Hepatocyte (in vitro differentiated cells): ENCODE measurements at regions not wholly inside any gene's neighbourhood (a gene's known extent, or its start where the extent isn't known, plus 50 kb on each side); places are given as distances from the start of the nearest gene placed in this dataset.

Experiments
- DNase-seq: peaks from one replicate; pipeline ENCODE4 v3.0.0-alpha.2; 2016; ENCODE audit warnings: low spot score
- H2AFZ ChIP-seq: fragments of 200-600 bp; sonication (generic); 2 replicates; pipeline ENCODE4 v1.6.0; 2016; ENCODE audit warnings: antibody characterized with exemption, mild to moderate bottlenecking
- H3K27ac ChIP-seq: fragments of 200-600 bp; sonication (generic); 2 replicates; pipeline ENCODE4 v1.5.1; 2016; ENCODE audit warnings: mild to moderate bottlenecking
- H3K27me3 ChIP-seq: fragments of 200-600 bp; sonication (generic); 2 replicates; pipeline ENCODE4 v1.6.1; 2016
- H3K36me3 ChIP-seq: fragments of 200-600 bp; sonication (generic); replicated peaks from 2 replicates; pipeline ENCODE4 v1.5.1; 2016; ENCODE audit warnings: low read depth; ENCODE audit not compliant: insufficient read depth
- H3K4me1 ChIP-seq: fragments of 200-600 bp; sonication (generic); 2 replicates; pipeline ENCODE4 v1.5.1; 2016; ENCODE audit warnings: mild to moderate bottlenecking, moderate library complexity; ENCODE audit not compliant: insufficient read depth
- H3K4me2 ChIP-seq: fragments of 200-600 bp; sonication (generic); 2 replicates; pipeline ENCODE4 v1.6.0; 2016
- H3K4me3 ChIP-seq: fragments of 200-600 bp; sonication (generic); 2 replicates; pipeline ENCODE4 v1.5.1; 2016; ENCODE audit warnings: mild to moderate bottlenecking
- H3K79me2 ChIP-seq: fragments of 200-600 bp; sonication (generic); 2 replicates; pipeline ENCODE4 v1.6.0; 2017; ENCODE audit warnings: mild to moderate bottlenecking
- H3K9me2 ChIP-seq: fragments of 200-600 bp; sonication (generic); replicated peaks from 2 replicates; pipeline ENCODE4 v1.6.0; 2017; ENCODE audit warnings: mild to moderate bottlenecking; ENCODE audit not compliant: insufficient read depth
- H3K9me3 ChIP-seq: fragments of 200-600 bp; sonication (generic); 2 replicates; pipeline ENCODE4 v1.5.1; 2016; ENCODE audit warnings: low read depth, mild to moderate bottlenecking
- H4K20me1 ChIP-seq: fragments of 200-600 bp; sonication (generic); 2 replicates; pipeline ENCODE4 v1.6.0; 2016; ENCODE audit warnings: mild to moderate bottlenecking; ENCODE audit not compliant: insufficient read depth, poor library complexity, severe bottlenecking
- EZH2 ChIP-seq: fragments of 200-600 bp; sonication (generic); IDR thresholded peaks from 2 replicates; pipeline ENCODE4 v1.6.1; 2016; ENCODE audit warnings: antibody characterized with exemption, mild to moderate bottlenecking, borderline replicate concordance
- EZH2phosphoT487 ChIP-seq: fragments of 200-600 bp; sonication (generic); IDR thresholded peaks from one replicate; pipeline ENCODE4 v1.6.1; 2018; ENCODE audit warnings: antibody characterized with exemption, mild to moderate bottlenecking, low read depth, moderate library complexity; ENCODE audit not compliant: unreplicated experiment, severe bottlenecking
- WGBS: methylation state at CpG from one replicate; pipeline ENCODE4 v1.1.6; 2016; ENCODE audit warnings: low lambda C conversion rate; ENCODE audit errors: missing lambda C conversion rate; 5-methylcytosine and 5-hydroxymethylcytosine counted together
- TF ChIP-seq, protein P1 (sequence below): fragments of 200-600 bp; sonication (generic); IDR thresholded peaks from 2 replicates; pipeline ENCODE4 v1.5.1; 2016; ENCODE audit warnings: antibody characterized with exemption, mild to moderate bottlenecking; ENCODE audit not compliant: poor library complexity

DNA sequence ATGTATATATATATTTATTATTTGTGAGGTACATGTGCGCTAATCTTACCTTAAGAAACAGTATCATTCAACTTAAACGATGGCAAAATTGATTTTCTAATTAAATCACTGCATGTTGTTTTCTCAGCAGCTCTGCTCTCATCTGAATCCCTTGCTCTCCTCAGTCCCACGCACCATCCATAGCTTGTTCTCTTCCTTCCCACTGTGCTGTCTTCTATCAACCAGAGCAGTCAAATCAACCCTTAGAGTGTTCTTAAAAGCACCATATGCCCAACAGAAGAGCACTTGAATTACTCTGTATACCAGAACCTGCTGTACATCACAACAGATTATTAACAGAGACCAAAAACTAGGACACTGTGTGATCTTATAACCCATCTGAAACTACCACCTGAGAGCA, 209.4 kb upstream of the G2E3 start:
- Histone ChIP-seq H3K4me1 (no peaks in the 10 kb centered on the region), H4K20me1 (no peaks in the 10 kb centered on the region), H3K79me2 (no peaks in the 10 kb centered on the region), H3K27me3 (no peaks in the 10 kb centered on the region), H3K36me3 (no peaks in the 10 kb centered on the region), H3K9me2 (no peaks in the 10 kb centered on the region), H2AFZ (no peak overlapping the region), H3K4me2 (no peak overlapping the region), H3K9me3 (no peaks in the 10 kb centered on the region), H3K4me3 (no peak overlapping the region), H3K27ac (no peak overlapping the region)
- DNase-seq, result no peak
- 93% methylated on average over 3 of the region's 3 CpGs for WGBS
- TF ChIP-seq EZH2phosphoT487 (no peak), EZH2 (no peak)
- TF ChIP-seq, protein P1, sequence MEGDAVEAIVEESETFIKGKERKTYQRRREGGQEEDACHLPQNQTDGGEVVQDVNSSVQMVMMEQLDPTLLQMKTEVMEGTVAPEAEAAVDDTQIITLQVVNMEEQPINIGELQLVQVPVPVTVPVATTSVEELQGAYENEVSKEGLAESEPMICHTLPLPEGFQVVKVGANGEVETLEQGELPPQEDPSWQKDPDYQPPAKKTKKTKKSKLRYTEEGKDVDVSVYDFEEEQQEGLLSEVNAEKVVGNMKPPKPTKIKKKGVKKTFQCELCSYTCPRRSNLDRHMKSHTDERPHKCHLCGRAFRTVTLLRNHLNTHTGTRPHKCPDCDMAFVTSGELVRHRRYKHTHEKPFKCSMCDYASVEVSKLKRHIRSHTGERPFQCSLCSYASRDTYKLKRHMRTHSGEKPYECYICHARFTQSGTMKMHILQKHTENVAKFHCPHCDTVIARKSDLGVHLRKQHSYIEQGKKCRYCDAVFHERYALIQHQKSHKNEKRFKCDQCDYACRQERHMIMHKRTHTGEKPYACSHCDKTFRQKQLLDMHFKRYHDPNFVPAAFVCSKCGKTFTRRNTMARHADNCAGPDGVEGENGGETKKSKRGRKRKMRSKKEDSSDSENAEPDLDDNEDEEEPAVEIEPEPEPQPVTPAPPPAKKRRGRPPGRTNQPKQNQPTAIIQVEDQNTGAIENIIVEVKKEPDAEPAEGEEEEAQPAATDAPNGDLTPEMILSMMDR, result no peak

DNA sequence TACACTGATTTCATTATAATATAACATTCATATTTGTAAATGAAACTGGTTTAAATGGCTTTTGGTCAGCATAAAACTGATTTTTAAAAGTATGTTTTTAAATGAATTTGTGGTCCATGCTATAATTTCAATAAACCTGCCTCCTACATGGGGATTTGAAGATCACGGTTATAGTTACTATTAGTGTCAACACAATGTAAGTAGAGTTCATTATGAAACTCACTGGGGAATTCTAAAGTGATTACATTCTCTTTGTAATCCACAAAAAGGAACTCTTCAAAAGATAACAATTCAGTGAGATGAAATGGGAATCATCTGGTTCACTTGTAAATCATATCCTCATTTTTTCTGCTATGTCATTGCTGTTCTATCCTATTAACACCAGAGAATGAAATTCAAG, 204.5 kb upstream of the G2E3 start:
- Histone ChIP-seq H3K4me2 (no peak overlapping the region), H3K27ac (no peak overlapping the region), H2AFZ (no peak overlapping the region), H3K4me1 (no peaks in the 10 kb centered on the region), H3K36me3 (no peaks in the 10 kb centered on the region), H4K20me1 (no peaks in the 10 kb centered on the region), H3K27me3 (no peaks in the 10 kb centered on the region), H3K9me3 (no peaks in the 10 kb centered on the region), H3K9me2 (no peaks in the 10 kb centered on the region), H3K79me2 (no peaks in the 10 kb centered on the region), H3K4me3 (no peak overlapping the region)
- no peak for DNase-seq
- TF ChIP-seq, protein P1, result no peak
- TF ChIP-seq EZH2phosphoT487 (no peak), EZH2 (no peak)
- WGBS, result 52% methylated on average over 1 of the region's 1 CpG

DNA sequence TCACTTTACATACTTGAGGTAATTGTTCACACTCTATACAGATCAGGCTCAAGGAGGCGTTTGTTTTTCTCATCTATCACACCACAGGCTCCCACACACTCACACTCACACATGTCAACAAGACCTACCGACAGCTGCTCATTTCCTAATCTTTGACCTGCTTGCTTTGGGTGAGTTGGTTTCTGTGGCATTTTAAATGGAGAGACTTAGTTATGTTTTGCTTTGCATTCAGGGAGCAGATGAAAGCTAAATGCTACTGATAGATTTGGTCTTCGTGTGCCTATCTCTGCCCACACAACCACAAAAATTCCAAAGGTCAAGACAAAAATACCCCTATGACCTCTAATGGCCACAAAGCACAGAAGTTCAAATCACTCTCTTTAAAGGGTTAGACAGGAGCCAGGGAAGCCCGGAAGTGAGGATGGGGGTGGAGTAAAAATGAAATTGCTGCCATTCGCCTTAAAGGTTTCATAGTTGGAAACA, 203.5 kb upstream of the G2E3 start:
- WGBS, result 30% methylated on average over 5 of the region's 5 CpGs
- H3K9me3 ChIP-seq, result no peaks in the 10 kb centered on the region
- no peak for DNase-seq
- no peaks in the 10 kb centered on the region for H3K79me2 ChIP-seq
- no peak overlapping the region for H2AFZ ChIP-seq
- no peaks in the 10 kb centered on the region for H3K27me3 ChIP-seq
- H3K36me3 ChIP-seq, result no peaks in the 10 kb centered on the region
- H3K4me2 ChIP-seq, result no peak overlapping the region
- no peak overlapping the region for H3K4me3 ChIP-seq
- H3K4me1 ChIP-seq, result no peaks in the 10 kb centered on the region
- TF ChIP-seq, protein P1, result no peak
- H3K9me2 ChIP-seq, result no peaks in the 10 kb centered on the region
- no peaks in the 10 kb centered on the region for H4K20me1 ChIP-seq
- no peak overlapping the region for H3K27ac ChIP-seq
